SU-DHL-6 (cell line): ENCODE measurements at regions not wholly inside any gene's neighbourhood (a gene's known extent, or its start where the extent isn't known, plus 50 kb on each side); places are given as distances from the start of the nearest gene placed in this dataset.

ENCODE experiments used
- CTCF ChIP-seq: fragments of 200-600 bp; sonication (generic); IDR thresholded peaks from one replicate; pipeline ENCODE4 v1.5.1; 2017; ENCODE audit warnings: antibody characterized with exemption, mild to moderate bottlenecking, low read length, moderate library complexity; ENCODE audit not compliant: insufficient read depth, poor library complexity, severe bottlenecking
- EZH2phosphoT487 ChIP-seq: fragments of 200-600 bp; sonication (generic), shearing (Covaris generic); conservative IDR thresholded peaks from 2 replicates; pipeline ENCODE4 v1.6.1; 2018; ENCODE audit warnings: mild to moderate bottlenecking, antibody characterized with exemption, low read length, moderate library complexity, mixed read lengths

- TF ChIP-seq CTCF: no peak
- no peak for TF ChIP-seq EZH2phosphoT487
Observed at GRCh38 chr21:20373031-20373430, 625.2 kb upstream of the NCAM2 start.
